NCI-H1694 treated with DMSO at 0.1 percent for 48 hours (cell line): ENCODE measurements at regions not wholly inside any gene's neighbourhood (a gene's known extent, or its start where the extent isn't known, plus 50 kb on each side); places are given as distances from the start of the nearest gene placed in this dataset.

Experiments
- DNase-seq: peaks from one replicate; lab custom pipeline; 2025; lab: John Stamatoyannopoulos, UW

DNA sequence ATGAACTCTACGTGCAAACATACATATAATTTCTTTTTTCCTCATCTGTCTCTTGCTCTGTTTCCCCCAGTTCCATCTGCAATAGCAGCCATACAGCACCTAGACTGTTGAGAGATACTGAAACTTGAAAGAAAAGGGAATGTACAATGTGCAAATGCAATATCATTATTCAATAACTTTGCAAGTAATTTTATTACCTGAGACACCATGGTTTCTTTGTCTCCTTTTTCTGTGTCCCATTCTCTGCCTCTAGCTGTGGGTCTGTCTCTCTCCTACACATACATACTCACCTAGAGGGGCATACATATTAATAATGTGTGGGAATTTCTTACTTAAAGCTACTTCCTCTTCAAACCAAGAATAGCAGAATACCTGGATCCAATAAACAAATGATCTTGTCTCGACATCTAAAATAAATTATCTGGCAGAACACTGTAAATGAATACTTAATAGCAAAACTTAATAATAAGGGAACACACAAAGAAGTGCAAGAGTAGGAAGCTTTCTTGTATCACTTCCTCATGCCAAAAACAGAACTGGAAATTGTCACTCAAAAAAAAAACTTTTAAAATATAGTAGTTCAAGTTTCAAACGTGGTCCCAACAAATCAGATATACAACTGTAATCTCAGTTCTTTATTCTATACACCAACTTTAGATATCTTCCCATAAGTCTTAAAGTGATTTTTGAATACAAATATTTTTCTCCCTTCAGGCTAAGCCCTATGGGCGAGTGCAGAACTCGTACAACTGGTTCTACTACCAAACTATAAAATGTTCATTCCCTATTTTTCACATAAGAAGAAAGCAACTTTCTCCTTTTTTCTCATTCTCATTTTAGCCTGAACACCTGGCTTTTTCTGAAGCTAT is 194.6 kb downstream of the NRIP1 start:
- DNase-seq, result no peak

DNA sequence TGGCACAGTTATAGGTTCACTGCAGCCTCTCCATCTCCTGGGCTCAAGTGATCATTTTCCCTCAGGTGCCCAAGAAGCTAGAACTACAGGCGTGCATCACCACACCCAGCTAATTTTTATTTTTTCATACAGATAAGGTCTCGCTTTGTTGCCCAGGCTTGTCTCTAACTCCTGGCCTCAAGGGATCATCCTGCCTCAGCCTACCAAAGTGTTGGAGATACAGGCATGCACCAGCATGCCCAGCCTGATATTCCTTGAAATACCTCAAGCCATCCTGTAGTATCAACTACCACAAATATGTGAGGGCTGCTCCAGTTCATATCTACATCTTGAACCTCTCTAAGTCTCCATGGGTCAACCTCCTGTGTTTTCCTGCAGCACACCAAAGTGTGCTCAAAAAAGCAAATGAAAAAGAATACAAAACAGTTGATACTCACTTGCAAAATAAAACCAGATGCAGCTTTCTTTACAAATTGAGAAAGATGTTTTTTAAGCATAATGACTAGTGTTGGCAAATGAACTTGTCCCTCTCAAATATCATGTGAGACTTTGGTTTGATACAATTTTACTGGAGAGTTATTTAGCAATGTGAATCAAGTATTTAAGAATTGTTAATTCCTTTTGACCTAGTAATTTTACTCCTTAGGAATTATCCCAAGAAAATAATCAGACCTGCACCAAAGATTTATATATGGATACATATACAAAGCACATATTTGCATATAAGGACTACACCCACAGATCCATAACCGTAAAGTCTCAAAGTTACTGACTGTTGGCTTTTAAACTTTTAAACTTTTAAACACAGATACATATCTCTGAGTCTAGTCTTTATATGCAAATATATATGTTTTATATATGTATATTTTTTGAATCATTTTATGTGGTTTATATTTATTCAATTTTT is 197.7 kb downstream of the NRIP1 start:
- DNase-seq, result no peak

DNA sequence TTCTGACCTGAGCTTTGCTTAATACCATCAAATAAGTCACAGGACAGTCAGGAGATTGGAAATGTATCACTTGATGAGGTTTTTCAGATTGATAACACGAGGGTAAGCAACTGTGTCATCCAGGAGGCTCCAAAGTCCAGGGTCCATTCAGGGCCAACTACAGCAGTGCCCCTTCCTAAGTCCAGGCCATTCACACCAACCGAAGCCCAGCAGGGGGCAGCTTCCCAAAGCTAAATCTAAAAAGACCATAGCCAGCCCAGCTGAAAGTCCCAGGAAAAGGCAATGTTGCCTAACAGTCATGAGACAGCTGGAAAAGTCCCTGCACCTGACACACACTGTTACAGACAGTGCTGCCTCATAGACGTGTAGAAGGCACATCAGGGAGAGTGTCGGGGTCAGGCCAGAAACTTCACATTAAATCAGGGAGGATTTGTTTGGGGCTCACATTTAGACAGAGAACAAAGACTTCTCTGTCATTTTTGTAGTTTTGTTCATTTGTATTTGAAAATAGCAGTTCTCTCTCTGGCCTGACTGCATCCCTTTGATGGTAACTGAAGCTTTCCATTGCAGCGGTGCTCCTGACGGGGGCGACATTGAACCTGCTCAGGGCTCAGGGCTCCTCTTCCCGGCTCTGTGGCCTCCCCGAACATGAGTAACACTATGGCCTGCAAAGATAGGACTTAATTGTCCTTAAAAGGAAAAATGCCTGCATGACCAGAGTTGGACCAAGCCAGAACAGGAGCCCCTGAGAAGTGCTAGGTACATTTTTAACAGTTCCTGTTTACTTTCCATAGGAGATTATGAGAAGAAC is 200.4 kb downstream of the NRIP1 start:
- DNase-seq, result peak; percentile 16

DNA sequence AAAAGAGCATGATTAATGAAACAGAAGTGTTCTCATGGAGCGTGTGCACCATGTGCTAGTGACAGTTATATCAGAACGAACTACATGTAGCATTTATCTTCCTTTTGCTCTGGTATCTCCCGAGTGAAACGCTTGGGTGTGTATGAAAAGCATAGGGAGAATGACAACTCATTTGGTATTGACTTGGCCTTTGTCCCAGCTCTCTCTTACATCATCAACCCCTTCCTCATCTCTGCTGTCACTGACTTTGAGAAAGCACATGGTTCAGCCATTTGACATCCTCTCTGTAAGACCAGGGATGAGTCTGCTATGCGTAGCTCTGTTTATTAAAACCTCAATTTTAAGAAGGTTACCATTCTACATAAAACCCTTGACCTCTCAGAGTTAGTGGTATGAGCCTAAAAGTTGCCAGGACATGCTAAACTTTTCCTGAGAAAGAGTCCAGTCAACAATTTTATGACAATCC is 201.0 kb downstream of the NRIP1 start:
- DNase-seq, result no peak

DNA sequence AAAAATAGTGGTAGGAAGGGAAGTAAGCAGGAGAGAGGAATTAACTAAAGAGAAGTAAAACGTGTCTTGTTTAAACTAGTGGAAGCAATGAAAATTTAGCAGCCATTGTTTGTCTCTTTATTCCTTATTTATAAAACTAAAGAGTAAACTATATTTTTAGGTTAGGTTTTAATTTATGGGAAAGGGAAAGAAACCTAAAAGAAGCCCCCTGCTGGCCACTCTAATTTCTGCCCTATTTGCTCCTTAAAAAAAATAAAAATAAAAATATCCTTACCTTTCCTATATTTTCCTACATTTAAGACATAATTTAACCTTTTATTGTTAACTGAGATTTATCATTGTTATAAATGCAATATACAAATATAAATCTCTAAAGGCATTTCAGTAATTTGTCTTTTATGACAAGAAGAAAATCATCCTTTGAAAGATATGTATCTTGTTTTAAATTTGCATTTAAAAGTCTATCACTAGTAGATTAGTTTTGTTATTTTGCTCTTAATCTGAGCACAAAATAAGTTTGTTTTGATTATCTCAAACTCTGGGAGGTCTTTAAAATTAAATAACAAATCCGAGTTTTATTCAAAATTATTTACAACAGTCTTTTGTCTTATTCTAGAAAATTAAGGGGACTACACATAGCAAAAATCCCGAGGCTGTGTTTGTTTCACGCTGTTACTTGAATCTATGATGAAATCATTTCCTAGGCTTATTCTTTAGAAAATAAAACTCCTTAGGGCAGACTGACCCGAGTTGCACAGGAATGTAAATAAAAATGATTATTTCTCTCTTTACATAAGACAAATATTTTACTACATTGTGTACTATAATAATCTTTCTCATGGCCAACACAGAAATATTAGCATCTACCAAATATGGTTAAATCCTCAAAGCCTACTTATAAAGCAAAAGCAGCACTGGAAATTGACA is 201.7 kb downstream of the NRIP1 start:
- peak; percentile 5 for DNase-seq

DNA sequence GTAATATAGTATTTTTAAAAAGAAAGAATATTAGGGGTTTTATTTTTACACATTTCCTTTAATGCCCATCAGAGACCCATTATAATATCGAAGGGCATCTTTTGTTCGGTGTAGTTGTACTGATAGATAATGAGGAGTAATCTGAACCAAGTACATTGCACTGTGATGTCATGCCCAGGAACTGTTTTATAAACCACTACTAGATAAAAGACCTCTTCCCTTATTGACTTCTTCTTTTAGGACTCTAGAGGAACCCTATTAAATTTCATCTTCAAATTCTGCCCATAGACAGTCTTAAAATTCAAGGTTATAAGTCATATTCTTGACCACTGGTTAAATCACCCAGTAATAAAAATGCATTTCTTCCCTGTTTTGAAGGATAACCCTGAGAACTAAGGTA is 206.5 kb downstream of the NRIP1 start:
- no peak for DNase-seq

DNA sequence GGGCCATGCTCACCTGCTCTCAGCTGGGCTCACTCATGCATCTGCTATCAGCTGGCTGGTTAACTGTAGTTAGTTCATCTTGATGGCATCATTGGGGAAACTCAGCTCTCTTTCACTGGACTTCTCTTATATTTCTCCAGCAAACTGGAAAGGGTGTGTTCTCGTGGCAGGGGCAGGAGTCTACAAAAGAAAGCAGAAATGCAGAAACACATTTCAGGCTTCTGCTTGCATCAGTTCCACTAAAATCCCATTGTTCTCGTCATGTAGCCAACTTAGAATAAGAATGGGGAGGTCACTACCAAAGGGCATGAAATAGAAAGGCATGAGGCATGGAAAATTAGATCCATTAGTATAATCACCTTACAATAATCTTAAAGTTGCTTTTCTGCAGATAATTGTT is 207.3 kb downstream of the NRIP1 start:
- DNase-seq, result no peak

DNA sequence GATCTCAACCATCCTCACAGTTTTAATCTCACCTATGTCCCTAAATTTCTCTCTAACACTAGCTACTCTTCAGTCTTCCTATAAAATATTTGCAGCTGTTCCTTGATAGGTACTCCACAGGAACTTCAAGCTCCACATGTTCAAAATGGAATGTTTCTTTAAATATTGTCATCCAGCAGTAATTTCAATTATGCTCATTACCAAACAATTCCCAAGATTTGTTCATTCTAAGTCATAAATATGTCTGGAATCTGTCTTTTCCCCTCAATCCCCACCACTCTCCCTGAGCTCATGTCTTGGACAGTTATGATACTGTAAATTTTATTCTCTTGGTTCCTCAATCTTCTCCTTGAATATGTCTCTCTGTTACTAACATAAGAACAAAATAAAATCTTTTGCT is 214.4 kb downstream of the NRIP1 start:
- DNase-seq, result no peak

DNA sequence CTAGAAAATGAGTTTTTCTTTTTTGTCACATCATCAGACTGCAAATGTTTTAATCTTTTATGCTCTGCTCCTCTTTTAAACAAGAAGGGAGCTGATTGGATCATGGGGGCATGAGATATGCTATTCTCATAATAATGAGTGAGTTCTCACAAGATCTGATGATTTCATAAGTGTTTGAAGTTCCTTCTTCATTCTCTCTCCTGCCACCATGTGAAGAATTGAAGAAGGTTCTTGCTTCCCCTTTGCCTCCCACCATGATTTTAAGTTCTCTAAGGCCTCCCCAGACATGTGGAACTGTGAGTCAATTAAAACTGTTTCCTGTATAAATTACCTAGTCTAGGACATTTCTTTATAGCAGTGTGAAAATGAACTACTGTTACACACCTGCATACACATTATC is 218.2 kb downstream of the NRIP1 start:
- no peak for DNase-seq

DNA sequence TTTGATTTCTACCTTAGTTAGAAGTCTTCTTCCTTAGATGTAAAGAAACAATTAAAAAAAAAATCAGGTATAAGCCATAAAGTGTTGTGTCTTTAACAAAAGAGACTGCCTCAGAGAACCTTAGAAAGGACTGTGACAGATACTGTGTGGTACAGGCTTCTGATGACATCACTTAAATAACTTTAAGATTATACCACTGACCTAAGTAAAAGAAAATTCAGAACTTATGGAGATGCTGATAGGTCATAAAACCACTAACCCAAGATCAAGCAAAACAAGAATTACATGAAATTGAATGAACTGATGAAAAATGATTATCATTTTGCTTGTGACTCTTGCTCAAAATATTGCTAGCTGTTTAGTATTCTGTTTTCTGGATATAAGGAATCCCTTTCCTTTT is 220.8 kb downstream of the NRIP1 start:
- no peak for DNase-seq

DNA sequence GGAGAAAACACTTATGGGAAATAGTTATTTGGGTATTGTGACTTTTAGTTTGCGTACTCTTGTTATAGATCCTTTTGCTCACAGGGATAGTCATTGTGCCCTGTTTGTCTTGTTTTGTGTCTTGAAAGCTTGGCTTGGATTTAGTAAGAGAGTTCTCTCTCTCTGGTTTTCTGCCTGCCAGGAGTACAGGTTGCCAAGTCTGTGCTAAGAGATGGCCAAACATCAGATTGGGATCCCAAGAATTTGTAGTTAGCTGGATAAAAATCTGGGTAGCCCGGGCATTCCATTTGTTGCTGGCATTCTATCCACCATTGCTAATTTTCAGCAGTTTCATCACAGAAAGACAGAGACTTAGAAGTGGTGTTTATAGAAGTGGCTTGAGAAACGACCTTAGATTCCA is 222.2 kb downstream of the NRIP1 start:
- DNase-seq, result no peak

DNA sequence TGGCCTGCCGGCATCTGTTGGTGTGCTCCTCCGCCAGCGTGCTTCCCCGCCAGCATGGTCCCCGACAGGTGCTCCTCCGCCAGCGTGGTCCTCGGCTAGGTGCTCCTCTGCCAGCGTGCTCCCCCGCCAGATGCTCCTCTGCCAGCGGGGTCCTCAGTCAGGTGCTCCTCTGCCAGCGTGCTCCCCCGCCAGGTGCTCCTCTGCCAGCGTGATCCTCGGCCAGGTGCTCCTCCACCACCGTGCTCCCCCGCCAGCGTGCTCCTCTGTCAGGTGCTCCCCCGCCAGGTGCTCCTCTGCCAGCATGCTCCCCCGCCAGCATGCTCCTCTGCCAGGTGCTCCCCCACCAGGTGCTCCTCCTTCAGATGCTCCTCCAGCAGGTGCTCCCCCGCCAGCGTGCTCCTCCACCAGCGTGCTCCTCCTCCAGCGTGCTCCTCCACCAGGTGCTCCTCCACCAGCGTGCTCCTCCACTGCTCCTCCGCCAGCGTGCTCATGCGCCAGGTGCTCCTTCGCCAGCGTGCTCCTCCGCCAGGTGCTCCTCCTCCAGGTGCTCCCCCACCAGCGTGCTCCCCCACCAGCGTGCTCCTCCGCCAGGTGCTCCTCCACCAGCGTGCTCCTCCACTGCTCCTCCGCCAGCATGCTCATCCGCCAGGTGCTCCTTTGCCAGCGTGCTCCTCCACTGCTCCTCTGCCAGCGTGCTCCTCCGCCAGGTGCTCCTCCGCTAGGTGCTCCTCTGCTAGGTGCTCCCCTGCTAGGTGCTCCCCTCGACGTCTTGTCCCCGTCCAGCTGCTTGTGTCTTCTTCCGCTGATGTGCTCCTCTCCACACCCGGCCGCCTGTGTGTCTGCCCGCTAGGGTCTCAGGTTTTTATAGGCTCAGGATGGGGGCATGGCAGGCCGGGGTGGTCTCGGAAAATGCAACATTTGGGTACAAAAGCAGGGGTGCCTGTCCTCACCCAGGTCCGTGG is 223.0 kb downstream of the NRIP1 start:
- DNase-seq, result no peak

DNA sequence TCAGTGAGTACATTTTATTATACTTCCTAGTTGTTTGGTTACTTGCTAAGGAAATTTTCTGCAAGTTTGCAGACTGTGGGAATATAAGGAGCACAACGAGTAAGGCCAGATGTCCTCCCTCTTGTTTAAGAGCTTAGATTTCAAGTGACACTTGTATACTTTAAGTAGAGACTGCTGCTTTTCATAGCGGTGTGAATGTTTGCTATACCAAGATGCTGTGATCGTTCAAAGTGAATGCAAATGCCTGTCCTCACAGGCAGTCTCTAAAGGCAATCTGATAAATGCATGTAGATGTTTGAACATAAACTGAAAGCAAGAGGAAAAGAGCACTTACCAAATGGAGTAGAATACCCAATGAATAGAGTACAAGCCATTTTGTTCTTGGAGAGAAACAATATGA is 226.4 kb downstream of the NRIP1 start:
- no peak for DNase-seq

DNA sequence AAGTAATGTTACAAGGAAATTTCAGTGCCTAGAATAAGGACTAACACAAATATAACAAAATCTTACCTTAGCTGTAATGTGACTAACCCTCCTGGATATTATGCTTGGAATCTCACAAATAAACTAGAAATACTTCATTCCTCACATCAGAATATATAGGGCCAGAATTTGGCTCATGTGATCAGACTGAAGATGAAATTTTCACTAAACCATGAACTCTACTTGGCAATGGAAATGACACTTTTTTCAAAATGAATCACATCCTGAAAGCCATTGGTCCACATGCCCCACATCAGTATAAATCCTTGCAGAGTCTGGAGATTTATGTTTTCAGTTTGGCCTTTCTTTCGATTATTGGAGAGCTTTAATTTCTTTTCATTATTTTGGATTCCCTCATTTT is 227.8 kb downstream of the NRIP1 start:
- no peak for DNase-seq

DNA sequence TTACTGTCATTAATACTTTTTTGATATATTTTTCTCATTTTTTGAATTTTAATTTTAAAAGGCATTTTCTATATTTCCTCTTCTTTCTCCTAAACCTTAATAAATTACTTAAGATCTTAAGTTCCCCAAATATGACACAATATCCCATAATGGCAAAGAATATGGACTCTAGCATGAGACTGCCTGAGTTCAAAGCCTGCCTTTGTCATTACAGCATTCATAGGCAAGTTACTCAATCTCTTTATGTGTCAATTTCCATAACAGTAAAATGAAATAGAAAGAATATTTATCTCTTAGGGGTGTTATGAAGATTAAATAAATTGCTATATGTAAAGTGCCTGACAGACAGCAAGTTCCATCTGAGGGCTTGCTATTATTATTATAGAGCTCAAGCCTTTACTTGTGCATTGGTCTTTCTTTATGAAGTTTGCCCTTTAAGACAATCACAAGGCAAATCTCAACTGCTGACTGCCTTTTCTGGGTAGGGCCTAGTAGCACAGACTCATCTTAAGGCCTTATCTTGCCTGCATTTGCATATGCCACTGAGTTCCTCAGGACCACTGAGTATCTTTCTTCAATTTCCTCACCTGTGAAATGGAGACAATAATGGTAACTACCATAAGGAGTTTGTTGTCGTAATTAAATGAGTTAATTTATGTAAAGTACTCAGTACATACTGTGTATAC is 231.0 kb downstream of the NRIP1 start:
- DNase-seq, result no peak

DNA sequence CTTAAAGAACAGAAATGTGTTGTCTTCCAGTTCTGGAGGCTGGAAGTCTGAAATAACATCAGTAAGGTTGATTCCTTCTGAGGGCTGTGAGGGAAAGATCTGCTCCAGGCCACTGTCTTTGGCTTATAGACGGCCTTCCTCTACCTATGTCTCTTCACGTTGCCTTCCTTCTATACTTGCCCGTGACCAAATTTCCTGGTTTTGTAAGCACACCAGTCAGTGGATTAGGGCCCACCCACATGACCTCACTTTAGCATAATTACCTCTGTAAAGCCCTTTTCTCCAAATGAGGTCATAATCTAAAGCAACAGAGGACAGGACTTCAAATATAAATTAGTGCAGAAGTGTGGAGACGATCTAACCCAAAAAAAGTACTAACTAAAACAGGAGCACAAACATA is 231.6 kb downstream of the NRIP1 start:
- no peak for DNase-seq

DNA sequence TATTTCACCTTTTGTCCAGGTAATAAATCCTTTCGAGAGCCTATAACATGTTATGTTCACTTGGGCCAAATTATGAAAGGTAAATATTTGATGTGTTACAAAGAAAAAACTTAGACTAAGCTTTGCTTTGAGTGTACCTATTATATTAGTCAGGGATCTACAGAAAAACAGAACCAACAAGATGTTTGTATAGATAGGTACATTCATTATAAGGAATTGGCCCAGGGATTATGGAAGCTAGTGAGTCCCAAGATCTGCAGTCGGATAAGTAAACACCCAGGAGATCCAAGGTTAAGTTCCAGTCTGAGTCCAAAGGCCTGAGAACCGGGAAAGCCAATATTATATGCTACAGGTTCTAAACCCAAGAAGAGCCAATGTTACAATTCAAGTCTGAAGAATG is 234.5 kb downstream of the NRIP1 start:
- no peak for DNase-seq

DNA sequence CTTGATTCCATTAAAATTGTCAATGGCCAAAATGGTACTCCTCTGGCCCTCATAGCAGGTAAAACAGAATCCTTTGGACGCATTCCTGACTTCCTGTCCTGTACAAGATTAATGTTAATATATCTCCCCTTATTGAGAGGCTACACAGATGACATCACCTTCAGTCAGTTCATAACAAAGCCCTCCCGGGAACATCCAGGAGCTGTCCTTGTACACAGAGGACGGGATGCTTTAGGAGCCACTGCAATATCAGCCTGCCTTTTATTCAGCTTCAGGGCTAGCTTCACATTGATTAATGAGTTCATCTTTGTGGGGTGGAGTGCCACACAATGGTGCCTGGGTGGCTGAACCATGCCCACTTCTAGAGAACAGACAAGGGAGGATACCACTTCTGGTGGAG is 235.1 kb downstream of the NRIP1 start:
- no peak for DNase-seq

DNA sequence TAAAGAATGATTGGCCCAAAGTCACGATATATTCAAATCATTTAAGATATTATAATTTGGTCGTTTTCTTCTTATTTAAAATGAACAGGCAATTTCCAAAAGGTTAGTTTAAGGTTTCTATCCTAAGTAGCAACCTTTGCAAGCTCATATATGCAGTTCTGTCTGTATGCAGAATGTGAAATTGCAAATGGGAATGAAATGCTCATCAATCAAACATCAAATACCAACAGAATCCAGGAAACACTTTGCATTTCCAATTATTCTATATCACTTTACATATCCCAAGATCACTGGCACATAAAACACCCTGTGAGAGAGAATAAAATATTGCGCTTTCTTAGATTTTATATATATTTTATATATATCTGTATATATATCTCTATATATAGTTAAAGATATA is 237.3 kb downstream of the NRIP1 start:
- DNase-seq, result no peak
